C4-2B (cell line): ENCODE measurements at regions not wholly inside any gene's neighbourhood (a gene's known extent, or its start where the extent isn't known, plus 50 kb on each side); places are given as distances from the start of the nearest gene placed in this dataset.

Experiments
- H3K27ac ChIP-seq: fragments of 450-650 bp; 2 replicates; pipeline ENCODE4 v1.5.1; 2017
- CTCF ChIP-seq: fragments of 450-650 bp; conservative IDR thresholded peaks from 2 replicates; pipeline ENCODE4 v1.5.1; 2017; ENCODE audit warnings: mild to moderate bottlenecking
- ZFX ChIP-seq: fragments of 450-650 bp; IDR thresholded peaks from 2 replicates; pipeline ENCODE4 v1.6.1; 2017

GRCh38 chr2:104493698-104494097 lies 360.2 kb upstream of the POU3F3 start:
- no peak overlapping the region for H3K27ac ChIP-seq
- TF ChIP-seq ZFX (no peak), CTCF (no peak)

GRCh38 chr2:104501342-104501741 lies 352.6 kb upstream of the POU3F3 start:
- TF ChIP-seq CTCF (no peak), ZFX (no peak)
- H3K27ac ChIP-seq, result no peak overlapping the region

- no peak overlapping the region for H3K27ac ChIP-seq
- TF ChIP-seq ZFX, result no peak
Observed at GRCh38 chr2:104501929-104502328, 352.0 kb upstream of the POU3F3 start.

GRCh38 chr2:104502901-104503300 lies 351.0 kb upstream of the POU3F3 start:
- no peak overlapping the region for H3K27ac ChIP-seq
- no peak for TF ChIP-seq CTCF
- TF ChIP-seq ZFX, result no peak

GRCh38 chr2:104504331-104505073 lies 349.4 kb upstream of the POU3F3 start:
- TF ChIP-seq ZFX, result no peak
- no peak for TF ChIP-seq CTCF
- H3K27ac ChIP-seq, result no peak overlapping the region

GRCh38 chr2:104518256-104518655 lies 335.7 kb upstream of the POU3F3 start:
- no peak for TF ChIP-seq ZFX
- TF ChIP-seq CTCF, result no peak

GRCh38 chr2:104521247-104521646 lies 332.7 kb upstream of the POU3F3 start:
- TF ChIP-seq CTCF (peak; percentile 15; the same call in 1 of the 2 replicates), ZFX (no peak)
- no peak overlapping the region for H3K27ac ChIP-seq

More at GRCh38 chr2:104518256-104518655, 335.7 kb upstream of the POU3F3 start:
- no peak overlapping the region for H3K27ac ChIP-seq

GRCh38 chr2:104523921-104524320 lies 330.0 kb upstream of the POU3F3 start:
- H3K27ac ChIP-seq, result no peak overlapping the region
- no peak for TF ChIP-seq CTCF
- no peak for TF ChIP-seq ZFX
